Stimulated activated naive B cell treated with anti-CD40 and anti-IgM and Interleukin-4, amounts not matched to agents 10 μg/mL and 1 μg/mL and 100 μg/mL, for 72 hours (primary cell): ENCODE measurements at regions not wholly inside any gene's neighbourhood (a gene's known extent, or its start where the extent isn't known, plus 50 kb on each side); places are given as distances from the start of the nearest gene placed in this dataset.
A peak's percentile ranks its signal among the peaks of the same experiment; 100 is the strongest.

Experiments used
- ATAC-seq, 2 donors: fragments of 150-1000 bp; cut with Tn5 transposase; replicated peaks; 2 replicates each; pipeline ENCODE4 v1.10.0; 2021; ENCODE audit warnings: moderate library complexity in 1 of 2
- DNase-seq: peaks from one replicate; pipeline ENCODE4 v3.0.0; 2021
- H3K27ac Mint-ChIP-seq: one replicate; pipeline ENCODE4 v1.8.0; 2022; ENCODE audit warnings: mild to moderate bottlenecking, mixed read lengths
- H3K27me3 Mint-ChIP-seq, 2 donors: one replicate each; pipeline ENCODE4 v1.8.0; 2022; ENCODE audit warnings: mixed read lengths in 2 of 2
- H3K36me3 Mint-ChIP-seq, 2 donors: one replicate each; pipeline ENCODE4 v1.8.0; 2022; ENCODE audit warnings: mixed read lengths in 2 of 2, mild to moderate bottlenecking in 1 of 2
- H3K4me1 Mint-ChIP-seq, 2 donors: one replicate each; pipeline ENCODE4 v1.8.0; 2022; ENCODE audit warnings: mixed read lengths in 2 of 2, mild to moderate bottlenecking in 1 of 2
- H3K4me3 Mint-ChIP-seq, 2 donors: one replicate each; pipeline ENCODE4 v1.8.0; 2022; ENCODE audit warnings: mild to moderate bottlenecking in 2 of 2, mixed read lengths in 2 of 2, moderate library complexity in 1 of 2
- H3K9me3 Mint-ChIP-seq, 2 donors: one replicate each; pipeline ENCODE4 v1.8.0; 2022; ENCODE audit warnings: mixed read lengths in 2 of 2, mild to moderate bottlenecking in 1 of 2

DNA sequence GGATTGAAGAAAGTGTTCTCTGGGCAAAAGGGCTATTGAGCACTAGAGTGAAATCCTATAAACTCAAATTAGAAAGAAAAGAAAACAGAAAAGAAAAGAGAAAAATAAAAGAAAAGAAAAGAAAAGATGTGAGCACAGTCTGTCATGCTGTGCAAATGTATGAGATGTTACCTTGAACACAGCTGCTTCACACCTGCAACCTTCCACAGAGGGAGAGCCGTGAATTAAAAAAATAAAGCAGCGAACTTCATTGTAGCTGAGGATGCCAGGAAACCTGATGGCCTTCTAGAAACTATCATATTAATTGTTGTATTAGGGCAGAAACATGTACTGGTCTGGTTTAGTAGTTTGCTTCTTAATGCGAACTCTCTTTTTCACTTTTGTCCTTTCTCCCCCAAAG, 88.0 kb upstream of the SATB1 start:
- peaks cover 0 to 6% of the 10 kb centered on the region in 2 donors for H3K9me3 Mint-ChIP-seq
- no peak for DNase-seq
- H3K4me1 Mint-ChIP-seq = peaks cover 23 to 39% of the 10 kb centered on the region in 2 donors
- H3K4me3 Mint-ChIP-seq = no peak overlapping the region
- H3K27ac Mint-ChIP-seq = no peak overlapping the region
- no peaks in the 10 kb centered on the region for H3K36me3 Mint-ChIP-seq
- ATAC-seq = no peak
- H3K27me3 Mint-ChIP-seq = no peaks in the 10 kb centered on the region

DNA sequence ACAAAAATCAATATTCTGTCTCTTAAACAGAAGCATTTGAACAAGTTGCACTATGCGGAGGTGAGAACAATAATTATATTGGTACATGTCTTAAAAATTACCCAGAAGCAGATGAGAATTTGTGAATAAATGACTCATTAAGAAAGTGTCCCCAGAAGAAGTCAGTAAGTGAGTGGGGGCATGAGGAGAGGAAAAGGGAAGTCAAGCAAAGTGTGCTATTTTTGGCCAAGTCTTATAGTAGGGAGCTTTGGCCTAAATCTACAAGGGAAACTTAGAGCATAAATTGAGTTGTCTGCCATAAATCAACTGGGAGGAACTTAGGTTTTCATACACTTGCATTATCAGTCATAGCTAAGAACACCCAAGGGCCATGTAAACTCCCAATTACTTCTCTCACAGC, 86.9 kb upstream of the SATB1 start:
- no peaks in the 10 kb centered on the region for H3K27me3 Mint-ChIP-seq
- H3K36me3 Mint-ChIP-seq = no peaks in the 10 kb centered on the region
- peaks cover 26 to 47% of the 10 kb centered on the region in 2 donors for H3K4me1 Mint-ChIP-seq
- no peak for DNase-seq
- peak overlapping the region; percentile 8 to 45 for H3K4me3 Mint-ChIP-seq
- peaks cover 0 to 6% of the 10 kb centered on the region in 2 donors for H3K9me3 Mint-ChIP-seq
- peak overlapping the region; percentile 0 for H3K27ac Mint-ChIP-seq
- peak; percentile 93 for ATAC-seq

DNA sequence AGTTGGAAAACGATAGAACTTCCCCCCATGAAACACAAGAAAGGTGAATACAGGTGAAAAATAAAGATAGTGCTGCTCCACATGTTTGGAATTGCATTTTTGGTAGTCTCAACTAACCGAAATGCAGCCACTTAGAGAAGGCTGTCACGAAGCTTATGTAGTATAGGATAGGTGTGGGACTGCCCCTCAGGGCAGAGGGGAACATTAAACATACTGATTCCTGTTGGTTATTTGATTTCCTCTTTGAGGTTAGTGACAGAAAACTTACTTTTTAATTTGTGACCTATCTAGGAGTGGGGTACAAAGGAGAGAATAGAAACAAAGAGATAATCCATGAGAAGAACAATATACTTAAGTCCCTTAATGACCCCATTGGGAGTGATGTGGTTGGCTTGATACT, 85.8 kb upstream of the SATB1 start:
- ATAC-seq (peak; percentile 63 to 73), DNase-seq (no peak)
- no peak overlapping the region for H3K4me3 Mint-ChIP-seq
- no peaks in the 10 kb centered on the region for H3K36me3 Mint-ChIP-seq
- H3K4me1 Mint-ChIP-seq = peaks cover 31 to 57% of the 10 kb centered on the region in 2 donors
- no peaks in the 10 kb centered on the region for H3K27me3 Mint-ChIP-seq
- no peak overlapping the region for H3K27ac Mint-ChIP-seq
- H3K9me3 Mint-ChIP-seq = peaks cover 0 to 6% of the 10 kb centered on the region in 2 donors

DNA sequence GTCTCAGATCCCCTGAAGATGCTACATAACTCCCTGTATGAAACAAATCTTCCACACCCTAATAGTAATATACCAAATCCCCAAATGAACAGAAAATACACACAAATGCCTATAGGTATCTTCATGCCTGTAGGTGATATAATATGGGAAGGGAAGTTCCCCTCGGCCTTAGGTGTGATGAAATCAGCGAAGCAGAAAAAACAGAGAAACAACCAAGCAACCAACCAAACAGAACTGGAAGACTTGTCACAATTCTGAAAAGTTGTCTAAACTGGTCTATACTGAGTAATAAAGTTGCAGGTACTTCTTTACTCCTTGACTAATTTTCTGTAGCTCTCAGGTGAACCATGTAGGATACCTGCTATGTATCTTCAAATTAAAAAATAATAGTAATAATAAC, 82.2 kb upstream of the SATB1 start:
- peaks cover 2 to 6% of the 10 kb centered on the region in 2 donors for H3K9me3 Mint-ChIP-seq
- peak in 1 of 2 donors; percentile 24 for ATAC-seq
- no peak overlapping the region for H3K4me3 Mint-ChIP-seq
- no peak for DNase-seq
- no peaks in the 10 kb centered on the region for H3K27me3 Mint-ChIP-seq
- peaks cover 27 to 48% of the 10 kb centered on the region in 2 donors for H3K4me1 Mint-ChIP-seq
- H3K27ac Mint-ChIP-seq = no peak overlapping the region
- peaks cover 0 to 1% of the 10 kb centered on the region in 2 donors for H3K36me3 Mint-ChIP-seq

DNA sequence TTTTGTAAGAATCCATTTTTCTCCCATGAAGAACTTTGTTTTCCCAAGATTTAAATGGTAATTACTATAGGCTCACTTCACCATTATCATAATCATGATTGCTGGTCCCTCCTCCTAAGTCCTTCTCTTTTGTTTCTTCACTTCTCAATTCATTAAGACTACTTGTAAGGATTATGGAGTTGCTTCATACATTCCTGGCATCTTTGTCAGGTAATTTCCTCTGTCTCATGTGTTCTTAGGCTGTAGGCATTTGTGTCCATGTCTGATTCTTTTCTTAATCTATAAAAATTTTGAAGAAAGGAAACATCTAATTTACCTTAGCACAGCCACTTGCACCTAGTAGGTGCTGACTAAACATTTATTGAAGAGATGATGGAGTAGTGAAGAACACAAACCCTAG, 79.9 kb upstream of the SATB1 start:
- Mint-ChIP-seq H3K4me1 (peaks cover 14 to 43% of the 10 kb centered on the region in 2 donors), H3K4me3 (no peak overlapping the region), H3K36me3 (peaks cover 0 to 1% of the 10 kb centered on the region in 2 donors), H3K27me3 (no peaks in the 10 kb centered on the region), H3K27ac (no peak overlapping the region), H3K9me3 (peaks cover 2 to 6% of the 10 kb centered on the region in 2 donors)
- no peak for ATAC-seq
- DNase-seq = no peak

DNA sequence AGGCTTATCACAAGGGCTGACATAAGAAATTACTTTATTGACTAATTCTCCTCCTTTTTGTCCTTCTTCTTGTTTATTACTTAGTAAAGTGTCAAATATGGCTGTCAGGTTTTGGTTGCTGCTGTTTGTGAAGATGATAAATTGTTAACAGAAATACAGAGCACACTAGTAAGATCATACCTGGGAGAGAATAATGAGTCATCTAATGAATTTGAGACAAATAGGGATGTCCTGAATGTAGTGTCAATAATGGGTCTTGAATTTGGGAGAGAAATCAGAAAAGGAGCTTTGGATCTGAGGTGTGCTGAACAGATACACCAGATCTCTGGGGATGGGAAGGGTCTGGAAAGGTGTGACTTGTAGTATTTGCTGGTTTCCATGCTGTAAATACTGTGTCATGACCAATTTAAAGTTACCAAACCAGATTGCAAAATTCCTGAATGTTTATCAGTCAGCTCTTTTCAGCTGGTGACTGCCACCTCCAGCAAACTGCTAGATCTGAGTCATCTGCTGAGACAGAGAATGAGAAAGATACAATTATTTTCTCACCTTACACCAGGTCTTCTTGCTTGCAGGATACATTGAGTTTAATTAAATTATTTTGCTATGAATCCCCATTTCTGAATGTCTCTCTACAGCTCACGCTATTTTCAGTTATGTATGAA, 76.7 kb upstream of the SATB1 start:
- Mint-ChIP-seq H3K4me1 (peaks cover 22 to 46% of the 10 kb centered on the region in 2 donors), H3K9me3 (peaks cover 4% of the 10 kb centered on the region in 2 donors), H3K4me3 (no peak overlapping the region), H3K27ac (no peak overlapping the region), H3K36me3 (peaks cover 1 to 4% of the 10 kb centered on the region in 2 donors), H3K27me3 (no peaks in the 10 kb centered on the region)
- no peak for DNase-seq
- no peak for ATAC-seq

DNA sequence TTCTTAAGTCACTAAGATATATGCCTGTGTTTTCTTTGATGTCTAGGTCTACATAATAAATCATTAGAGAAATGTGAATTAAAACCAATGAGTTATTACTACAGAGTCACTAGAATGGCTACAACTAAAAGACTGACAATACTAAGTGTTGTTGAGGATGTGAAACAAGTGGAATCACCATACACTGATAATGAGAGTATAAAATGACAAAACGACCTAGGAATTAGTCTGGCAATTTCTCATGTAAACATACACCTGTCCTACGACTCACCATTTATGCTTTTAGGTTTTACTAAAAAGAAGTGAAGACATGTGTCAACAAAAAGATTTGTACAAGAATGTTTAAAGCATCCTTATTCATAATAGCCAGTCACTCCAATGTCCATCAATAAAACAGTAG, 75.2 kb upstream of the SATB1 start:
- Mint-ChIP-seq H3K4me3 (no peak overlapping the region), H3K27ac (no peak overlapping the region), H3K9me3 (peaks cover 4% of the 10 kb centered on the region in 2 donors), H3K36me3 (peaks cover 1 to 4% of the 10 kb centered on the region in 2 donors), H3K4me1 (peaks cover 22 to 40% of the 10 kb centered on the region in 2 donors), H3K27me3 (no peaks in the 10 kb centered on the region)
- ATAC-seq = peak in 1 of 2 donors; percentile 60
- no peak for DNase-seq

DNA sequence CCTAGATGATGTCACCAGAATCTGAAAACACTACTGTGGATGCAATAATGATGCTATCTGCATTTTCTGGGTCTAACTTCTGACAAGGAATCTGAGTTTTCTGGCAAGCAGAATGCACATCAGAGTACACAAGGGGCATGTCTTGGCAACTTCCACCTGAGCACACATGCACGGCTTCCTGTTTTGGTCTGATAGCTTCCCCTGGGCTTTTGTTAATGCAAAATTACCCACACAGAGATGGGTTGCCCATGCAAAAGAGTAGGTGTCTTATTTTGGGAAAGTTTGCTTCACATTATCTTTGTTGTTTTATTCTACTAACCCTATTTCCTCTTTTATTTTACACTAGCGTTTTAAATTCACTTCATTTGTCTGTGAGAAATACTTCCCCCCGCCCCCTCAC, 74.2 kb upstream of the SATB1 start:
- peak; percentile 15 for DNase-seq
- ATAC-seq = peak; percentile 98 to 99
- H3K27me3 Mint-ChIP-seq = no peaks in the 10 kb centered on the region
- H3K27ac Mint-ChIP-seq = no peak overlapping the region
- peaks cover 22 to 44% of the 10 kb centered on the region in 2 donors for H3K4me1 Mint-ChIP-seq
- peaks cover 3 to 10% of the 10 kb centered on the region in 2 donors for H3K36me3 Mint-ChIP-seq
- H3K9me3 Mint-ChIP-seq = peaks cover 4% of the 10 kb centered on the region in 2 donors
- H3K4me3 Mint-ChIP-seq = peak overlapping the region; percentile 5 to 47

DNA sequence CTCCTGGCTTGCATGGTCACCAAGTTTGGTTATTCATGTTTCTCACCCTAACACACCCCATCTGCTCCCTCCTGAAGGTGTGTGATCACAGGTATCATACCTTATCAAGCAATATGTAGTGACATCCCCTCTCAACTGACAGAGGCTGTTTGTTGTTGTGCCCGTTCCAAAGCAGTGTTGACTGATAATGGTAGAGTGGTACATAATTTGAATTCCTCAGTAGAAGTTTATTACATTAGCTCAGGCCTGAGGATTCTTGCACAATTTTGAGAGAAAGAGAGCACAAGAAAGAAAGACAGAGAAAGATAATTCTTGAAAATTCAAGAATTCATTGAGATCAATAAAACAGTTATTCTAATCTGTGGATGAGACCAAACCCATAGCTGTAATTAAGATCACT, 69.1 kb upstream of the SATB1 start:
- Mint-ChIP-seq H3K4me1 (peaks cover 14 to 20% of the 10 kb centered on the region in 2 donors), H3K27me3 (no peaks in the 10 kb centered on the region), H3K36me3 (peaks cover 2 to 12% of the 10 kb centered on the region in 2 donors), H3K4me3 (no peak overlapping the region), H3K9me3 (peaks cover 2 to 4% of the 10 kb centered on the region in 2 donors), H3K27ac (no peak overlapping the region)
- ATAC-seq (no peak), DNase-seq (no peak)

DNA sequence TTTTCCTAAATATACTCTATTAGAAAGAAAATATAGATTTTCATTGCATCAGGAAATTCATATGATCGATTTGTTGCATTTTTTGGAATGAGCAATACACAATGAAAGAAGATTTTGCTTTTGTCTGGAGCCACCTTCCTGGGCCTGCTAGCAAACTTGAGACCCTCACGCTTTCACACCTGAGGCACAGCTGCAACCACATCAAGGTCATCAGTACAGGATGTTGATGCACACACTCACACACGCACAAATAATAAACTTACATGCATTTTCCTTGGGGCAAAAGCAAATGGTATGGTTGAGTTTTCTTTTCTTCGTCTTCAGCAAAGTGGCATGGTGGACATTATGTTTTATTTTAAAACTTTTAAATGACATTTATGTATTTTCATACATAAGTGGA, 64.8 kb upstream of the SATB1 start:
- no peaks in the 10 kb centered on the region for H3K9me3 Mint-ChIP-seq
- H3K27me3 Mint-ChIP-seq = no peaks in the 10 kb centered on the region
- ATAC-seq (no peak), DNase-seq (no peak)
- peaks cover under 1 to 2% of the 10 kb centered on the region in 2 donors for H3K4me1 Mint-ChIP-seq
- no peak overlapping the region for H3K27ac Mint-ChIP-seq
- no peak overlapping the region for H3K4me3 Mint-ChIP-seq
- H3K36me3 Mint-ChIP-seq = peaks cover 1 to 12% of the 10 kb centered on the region in 2 donors

DNA sequence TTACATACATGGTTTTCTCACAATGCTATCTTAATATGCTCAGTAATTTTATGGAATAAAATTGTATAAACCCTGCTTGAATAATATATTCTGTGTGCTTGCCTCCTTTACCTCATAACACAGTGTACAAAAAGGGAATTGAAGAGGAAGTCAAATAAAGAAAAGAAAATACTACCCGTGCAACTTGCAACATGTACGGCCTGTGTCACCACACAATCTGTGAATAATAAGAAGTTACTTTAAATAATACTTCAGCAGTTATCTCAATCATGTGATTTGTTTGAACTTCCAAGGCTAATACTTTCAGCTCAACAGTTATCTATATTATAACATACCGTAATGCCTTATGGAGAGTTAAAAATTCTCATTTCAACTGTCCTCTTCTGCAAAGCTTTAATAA, 58.1 kb upstream of the SATB1 start:
- H3K9me3 Mint-ChIP-seq = no peaks in the 10 kb centered on the region
- peaks cover 0 to 8% of the 10 kb centered on the region in 2 donors for H3K36me3 Mint-ChIP-seq
- no peak overlapping the region for H3K27ac Mint-ChIP-seq
- DNase-seq (no peak), ATAC-seq (no peak)
- no peak overlapping the region for H3K4me3 Mint-ChIP-seq
- peaks cover 10 to 12% of the 10 kb centered on the region in 2 donors for H3K4me1 Mint-ChIP-seq
- no peaks in the 10 kb centered on the region for H3K27me3 Mint-ChIP-seq

DNA sequence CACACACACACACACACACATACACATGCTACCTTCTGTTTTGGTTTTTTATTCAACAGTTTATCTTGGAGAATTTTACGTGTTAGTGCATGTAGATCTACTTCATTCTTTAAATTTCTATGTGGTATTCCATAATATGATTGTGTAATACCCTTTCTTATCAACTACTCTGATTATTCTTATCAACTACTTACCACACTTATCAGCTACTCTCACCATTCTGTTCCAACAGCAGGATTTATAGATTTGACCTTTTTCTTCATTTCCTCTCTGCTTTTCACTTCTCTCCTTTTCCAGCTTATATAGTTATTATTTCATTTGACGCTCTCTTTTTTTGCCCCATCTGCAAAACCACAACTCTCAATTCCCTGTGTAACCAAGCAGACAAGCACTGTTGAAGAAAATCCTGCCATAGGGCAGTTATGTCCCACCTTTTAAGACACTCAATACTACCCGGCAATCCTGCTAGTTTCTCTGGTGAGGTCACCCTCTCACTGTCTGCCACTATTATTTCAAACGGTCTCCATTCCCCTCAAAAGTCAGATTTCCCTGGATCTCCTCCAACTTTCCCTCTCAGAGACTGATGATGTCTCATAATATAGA, 56.9 kb upstream of the SATB1 start:
- Mint-ChIP-seq H3K36me3 (peaks cover 2 to 8% of the 10 kb centered on the region in 2 donors), H3K4me1 (peaks cover 10 to 12% of the 10 kb centered on the region in 2 donors), H3K27me3 (no peaks in the 10 kb centered on the region), H3K4me3 (peak overlapping the region; percentile 1 to 7), H3K9me3 (peaks cover 0 to under 1% of the 10 kb centered on the region in 2 donors), H3K27ac (peak overlapping the region; percentile 25)
- DNase-seq (no peak), ATAC-seq (peak; percentile 34 to 61)

DNA sequence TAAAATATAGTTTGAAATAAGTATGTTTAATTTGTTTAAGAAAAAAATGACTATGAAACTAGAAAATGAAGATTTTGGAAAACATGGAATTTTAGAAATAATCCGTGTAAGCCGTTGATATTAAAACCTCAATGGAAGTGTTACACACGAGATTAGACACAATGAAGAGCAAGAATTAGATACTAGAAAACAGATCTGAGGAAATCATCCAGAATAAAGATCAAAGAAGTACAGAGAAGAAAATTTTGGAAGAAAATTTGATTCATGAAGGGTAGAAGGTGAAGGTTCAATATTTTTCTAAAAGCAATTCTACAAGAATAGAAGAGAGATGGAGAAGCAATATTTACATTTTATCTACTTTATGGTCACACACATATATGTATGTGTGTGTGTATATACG, 52.5 kb upstream of the SATB1 start:
- H3K9me3 Mint-ChIP-seq = peaks cover 1 to 9% of the 10 kb centered on the region in 2 donors
- no peak overlapping the region for H3K4me3 Mint-ChIP-seq
- H3K4me1 Mint-ChIP-seq = peaks cover 8 to 10% of the 10 kb centered on the region in 2 donors
- no peak for ATAC-seq
- H3K27ac Mint-ChIP-seq = no peak overlapping the region
- peaks cover 10 to 16% of the 10 kb centered on the region in 2 donors for H3K36me3 Mint-ChIP-seq
- H3K27me3 Mint-ChIP-seq = no peaks in the 10 kb centered on the region
- DNase-seq = no peak
